Skeletal muscle tissue (tissue), 3 donors: ENCODE measurements at regions not wholly inside any gene's neighbourhood (a gene's known extent, or its start where the extent isn't known, plus 50 kb on each side); places are given as distances from the start of the nearest gene placed in this dataset.

ENCODE experiments used
- H3K27ac ChIP-seq: one replicate; pipeline ENCODE4 v1.7.0; 2013; ENCODE audit warnings: mild to moderate bottlenecking, low read depth, low read length, inconsistent platforms
- H3K27me3 ChIP-seq, 3 donors: one replicate each; pipeline ENCODE4 v1.7.0; 2013; ENCODE audit warnings: low read length in 3 of 3; ENCODE audit not compliant: control insufficient read depth in 3 of 3, insufficient read depth in 3 of 3
- H3K36me3 ChIP-seq, 3 donors: one replicate each; pipeline ENCODE4 v1.7.0; 2013; ENCODE audit warnings: low read length in 3 of 3; ENCODE audit not compliant: control insufficient read depth in 3 of 3, insufficient read depth in 3 of 3
- H3K4me1 ChIP-seq, 3 donors: one replicate each; pipeline ENCODE4 v1.7.0; 2013; ENCODE audit warnings: low read length in 3 of 3, mild to moderate bottlenecking in 3 of 3; ENCODE audit not compliant: control insufficient read depth in 3 of 3, insufficient read depth in 3 of 3
- H3K4me3 ChIP-seq, 3 donors: one replicate each; pipeline ENCODE4 v1.7.0; 2013; ENCODE audit warnings: low read length in 3 of 3
- H3K9ac ChIP-seq, 3 donors: one replicate each; pipeline ENCODE4 v1.7.0; 2013; ENCODE audit warnings: low read length in 3 of 3, mild to moderate bottlenecking in 3 of 3, moderate library complexity in 2 of 3, low read depth in 1 of 3
- H3K9me3 ChIP-seq, 3 donors: one replicate each; pipeline ENCODE4 v1.7.0; 2013; ENCODE audit warnings: low read length in 3 of 3; ENCODE audit not compliant: control insufficient read depth in 3 of 3
- donor health status: Osteomylitis.

DNA sequence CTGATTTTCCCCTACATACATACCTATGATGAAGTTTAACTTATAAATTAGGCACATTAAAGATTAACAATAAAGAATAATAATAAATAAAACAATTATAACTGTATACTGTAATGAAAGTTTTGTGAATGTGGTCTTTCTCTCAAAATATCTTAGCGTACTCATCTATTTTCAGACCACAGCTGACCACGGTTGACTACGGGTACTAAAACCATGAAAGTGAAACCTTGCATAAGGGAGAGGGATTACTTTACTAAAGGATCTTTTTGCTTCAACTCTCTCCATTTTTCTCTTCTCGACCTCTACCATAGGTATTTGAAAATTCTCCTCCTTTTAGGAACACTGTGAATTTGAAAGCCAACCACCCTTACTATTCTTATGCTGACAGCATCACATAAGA is 475.5 kb downstream of the CETN3 start:
- no peaks in the 10 kb centered on the region for H3K9me3 ChIP-seq
- peaks cover 0 to 4% (median 0%) of the 10 kb centered on the region in 3 donors for H3K4me1 ChIP-seq
- no peak overlapping the region for H3K27ac ChIP-seq
- no peak overlapping the region for H3K4me3 ChIP-seq
- H3K9ac ChIP-seq, result no peak overlapping the region
- H3K36me3 ChIP-seq, result no peaks in the 10 kb centered on the region
- H3K27me3 ChIP-seq, result no peaks in the 10 kb centered on the region

- Histone ChIP-seq H3K9ac (no peak overlapping the region), H3K36me3 (no peaks in the 10 kb centered on the region), H3K4me3 (no peak overlapping the region), H3K9me3 (no peaks in the 10 kb centered on the region), H3K4me1 (peaks cover 0 to 4% (median 0%) of the 10 kb centered on the region in 3 donors), H3K27ac (no peak overlapping the region), H3K27me3 (no peaks in the 10 kb centered on the region)
These were observed 476.8 kb downstream of the CETN3 start for GRCh38 chr5:89932771-89933181.

DNA sequence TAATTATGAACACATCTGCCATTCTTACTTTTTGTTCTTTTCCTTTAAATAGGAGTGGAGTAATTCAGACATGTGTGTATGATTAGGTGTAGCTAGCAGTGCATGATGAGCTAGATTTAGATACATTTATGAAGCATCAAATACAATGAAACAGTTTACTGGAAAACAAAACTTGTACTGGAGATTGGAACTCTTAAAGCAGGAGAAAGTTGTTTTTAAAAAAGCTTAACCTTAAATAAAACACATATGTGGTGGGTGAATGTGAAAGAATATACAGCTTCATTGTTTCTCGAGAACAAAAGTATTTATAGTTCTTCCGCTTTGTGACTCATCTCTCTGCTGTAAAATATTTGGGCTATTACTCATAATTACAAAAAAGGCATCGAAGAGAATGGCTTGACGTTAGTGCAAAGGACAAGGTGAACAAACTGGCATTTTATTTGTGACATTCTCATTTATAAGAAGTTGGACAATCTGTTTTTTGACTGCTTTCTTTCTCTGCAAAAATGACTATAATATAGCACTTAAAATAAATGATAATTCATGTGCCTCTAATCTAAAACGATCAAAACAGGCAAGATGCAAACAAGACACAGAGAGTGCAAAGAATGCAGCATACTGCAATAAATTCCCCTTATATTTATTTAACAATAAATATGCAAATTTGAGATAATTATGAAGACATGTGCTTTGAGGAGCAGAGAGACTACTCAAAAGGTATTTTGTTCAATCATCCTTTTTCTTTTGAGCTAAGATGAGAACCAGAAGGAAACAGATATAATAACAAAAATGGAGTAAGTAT is 478.8 kb downstream of the CETN3 start:
- Histone ChIP-seq H3K9ac (no peak overlapping the region), H3K27ac (no peak overlapping the region), H3K4me3 (no peak overlapping the region)

DNA sequence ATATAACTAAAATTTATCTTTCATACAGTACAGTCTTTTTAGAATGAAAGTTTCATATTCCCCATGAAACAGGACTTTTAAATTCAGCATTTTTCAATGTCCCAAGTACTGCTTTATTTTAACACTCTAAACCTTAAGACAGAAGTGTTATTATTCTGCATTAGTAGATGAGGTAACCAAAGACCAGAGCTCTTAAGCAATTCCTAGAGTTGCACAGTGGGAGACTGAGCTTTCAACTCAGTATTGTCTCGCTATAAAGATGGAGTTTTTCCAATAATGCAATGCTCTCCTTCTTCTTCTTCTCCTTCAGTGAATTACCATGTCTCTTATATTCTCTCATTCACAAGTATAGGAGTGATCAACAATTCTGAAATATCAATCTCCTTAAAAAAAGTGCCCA is 479.7 kb downstream of the CETN3 start:
- no peak overlapping the region for H3K27ac ChIP-seq

More for the DNA sequence above, 478.8 kb downstream of the CETN3 start:
- Histone ChIP-seq H3K9me3 (no peaks in the 10 kb centered on the region), H3K27me3 (no peaks in the 10 kb centered on the region), H3K36me3 (no peaks in the 10 kb centered on the region), H3K4me1 (peaks cover 0 to 4% (median 0%) of the 10 kb centered on the region in 3 donors)

DNA sequence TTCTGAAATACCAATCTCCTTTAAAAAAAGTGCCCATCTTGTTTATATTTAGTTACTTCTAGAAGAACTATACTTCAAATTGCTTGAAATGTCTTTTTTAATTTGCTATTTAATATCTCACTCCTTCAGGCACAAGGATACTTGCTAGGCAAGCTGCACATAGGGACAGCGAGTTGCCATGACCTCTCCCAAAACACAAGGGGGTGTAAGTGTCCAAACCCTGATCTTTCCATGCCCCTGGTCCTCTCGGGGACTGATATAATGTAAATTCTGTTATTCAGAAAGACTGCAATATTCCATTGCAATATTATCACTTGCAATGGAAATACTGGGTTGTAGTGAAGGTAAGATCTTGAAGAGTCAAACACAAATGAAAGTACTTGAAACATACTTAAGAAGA is 480.4 kb downstream of the CETN3 start:
- no peaks in the 10 kb centered on the region for H3K27me3 ChIP-seq
- peaks cover 0 to 4% (median 0%) of the 10 kb centered on the region in 3 donors for H3K4me1 ChIP-seq
- no peaks in the 10 kb centered on the region for H3K36me3 ChIP-seq
- no peak overlapping the region for H3K27ac ChIP-seq
- no peaks in the 10 kb centered on the region for H3K9me3 ChIP-seq
- no peak overlapping the region for H3K4me3 ChIP-seq
- H3K9ac ChIP-seq, result no peak overlapping the region

More for the DNA sequence above, 479.7 kb downstream of the CETN3 start:
- no peaks in the 10 kb centered on the region for H3K9me3 ChIP-seq
- H3K9ac ChIP-seq, result no peak overlapping the region
- no peaks in the 10 kb centered on the region for H3K36me3 ChIP-seq
- peaks cover 0 to 4% (median 0%) of the 10 kb centered on the region in 3 donors for H3K4me1 ChIP-seq
- no peak overlapping the region for H3K4me3 ChIP-seq
- H3K27me3 ChIP-seq, result no peaks in the 10 kb centered on the region

GRCh38 chr5:89922161-89922560 is 487.4 kb downstream of the CETN3 start:
- Histone ChIP-seq H3K4me1 (no peaks in the 10 kb centered on the region), H3K9me3 (no peaks in the 10 kb centered on the region), H3K4me3 (no peak overlapping the region), H3K27ac (no peak overlapping the region), H3K36me3 (no peaks in the 10 kb centered on the region), H3K27me3 (no peaks in the 10 kb centered on the region), H3K9ac (no peak overlapping the region)

DNA sequence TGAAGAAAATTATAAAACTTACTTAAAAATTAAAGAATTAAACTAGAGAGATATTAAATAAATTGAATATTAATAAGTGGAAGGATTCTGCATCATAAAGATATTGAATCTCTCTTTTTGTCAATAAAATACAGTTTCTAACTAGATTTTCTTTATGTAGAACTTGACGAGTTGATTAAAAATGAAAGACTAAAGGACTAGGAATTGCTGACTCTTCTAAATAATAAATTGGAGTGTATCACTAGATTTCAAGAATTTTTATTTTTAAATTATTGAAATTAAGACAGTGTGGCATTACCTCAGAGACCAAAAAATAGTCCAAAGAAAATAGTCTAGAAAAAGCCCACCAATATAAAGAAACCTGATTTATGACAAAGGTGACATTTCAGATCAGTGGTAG is 492.4 kb downstream of the CETN3 start:
- no peaks in the 10 kb centered on the region for H3K36me3 ChIP-seq
- H3K4me3 ChIP-seq, result no peak overlapping the region
- H3K9me3 ChIP-seq, result no peaks in the 10 kb centered on the region
- no peak overlapping the region for H3K9ac ChIP-seq
- no peak overlapping the region for H3K27ac ChIP-seq
- H3K27me3 ChIP-seq, result no peaks in the 10 kb centered on the region
- no peaks in the 10 kb centered on the region for H3K4me1 ChIP-seq

- H3K27me3 ChIP-seq, result no peaks in the 10 kb centered on the region
- H3K36me3 ChIP-seq, result no peaks in the 10 kb centered on the region
- no peaks in the 10 kb centered on the region for H3K4me1 ChIP-seq
- no peaks in the 10 kb centered on the region for H3K9me3 ChIP-seq
- no peak overlapping the region for H3K4me3 ChIP-seq
- H3K27ac ChIP-seq, result no peak overlapping the region
- no peak overlapping the region for H3K9ac ChIP-seq
These were observed 493.4 kb downstream of the CETN3 start for GRCh38 chr5:89916131-89916530.

- Histone ChIP-seq H3K27ac (no peak overlapping the region), H3K4me3 (no peak overlapping the region), H3K9me3 (peaks cover 0 to 3% (median 0%) of the 10 kb centered on the region in 3 donors), H3K36me3 (peaks cover 0 to 8% (median 0%) of the 10 kb centered on the region in 3 donors), H3K9ac (no peak overlapping the region), H3K27me3 (no peaks in the 10 kb centered on the region), H3K4me1 (no peaks in the 10 kb centered on the region)
These were observed 500.7 kb downstream of the CETN3 start for GRCh38 chr5:89908876-89909275.

DNA sequence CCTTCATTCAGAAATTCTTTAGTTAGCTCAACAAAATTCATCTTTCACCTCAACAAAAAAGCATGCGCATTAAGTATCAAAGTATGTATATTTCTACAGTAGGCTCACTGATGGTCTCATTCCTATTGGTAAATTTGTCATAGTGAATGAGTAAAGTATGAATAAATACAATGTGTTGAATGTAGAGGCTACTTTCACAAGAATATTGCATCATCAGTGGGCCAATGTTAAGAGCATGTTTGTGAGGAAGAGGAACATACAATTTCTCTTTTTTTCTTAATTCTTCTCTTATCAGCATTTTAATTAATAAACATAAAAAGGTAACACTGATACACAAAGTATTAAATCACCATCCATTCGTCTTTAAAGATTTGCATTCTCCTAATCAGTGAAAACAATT is 505.1 kb downstream of the CETN3 start:
- peaks cover 0 to 3% (median 2%) of the 10 kb centered on the region in 3 donors for H3K4me1 ChIP-seq
- H3K9me3 ChIP-seq, result peaks cover 0 to 3% (median 0%) of the 10 kb centered on the region in 3 donors
- H3K27me3 ChIP-seq, result no peaks in the 10 kb centered on the region
- no peak overlapping the region for H3K9ac ChIP-seq
- no peak overlapping the region for H3K27ac ChIP-seq
- H3K4me3 ChIP-seq, result no peak overlapping the region
- H3K36me3 ChIP-seq, result peaks cover 0 to 8% (median 0%) of the 10 kb centered on the region in 3 donors
